CD4-positive, alpha-beta T cell treated with Interleukin-15 for 1 hour (primary cell): ENCODE measurements at regions not wholly inside any gene's neighbourhood (a gene's known extent, or its start where the extent isn't known, plus 50 kb on each side); places are given as distances from the start of the nearest gene placed in this dataset.

ENCODE experiments used
- DNase-seq: peaks from one replicate; pipeline ENCODE4 v3.0.0-alpha.2; 2020

GRCh38 chrX:4451591-4451990 lies 738.1 kb upstream of the PRKX start:
- DNase-seq, result no peak

DNA sequence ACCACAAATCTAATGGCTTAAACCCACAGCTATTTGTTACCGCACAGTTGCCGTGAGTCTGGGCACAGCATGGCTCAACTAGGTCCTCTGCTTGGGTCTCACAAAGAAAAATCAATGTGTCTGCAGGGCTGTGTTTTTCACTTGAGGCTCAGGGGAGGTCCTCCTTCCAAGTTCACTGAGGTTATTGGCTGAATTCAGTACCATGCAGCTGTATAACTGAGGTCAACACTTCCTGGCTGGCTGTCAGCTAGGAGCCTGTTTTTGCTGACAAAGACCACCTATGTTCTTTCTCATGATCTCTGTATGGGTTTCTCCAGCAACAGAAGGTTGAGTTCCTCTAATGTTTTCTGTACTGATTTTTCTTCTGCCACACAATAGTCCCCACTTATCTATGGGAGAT lies 736.7 kb upstream of the PRKX start:
- no peak for DNase-seq

DNA sequence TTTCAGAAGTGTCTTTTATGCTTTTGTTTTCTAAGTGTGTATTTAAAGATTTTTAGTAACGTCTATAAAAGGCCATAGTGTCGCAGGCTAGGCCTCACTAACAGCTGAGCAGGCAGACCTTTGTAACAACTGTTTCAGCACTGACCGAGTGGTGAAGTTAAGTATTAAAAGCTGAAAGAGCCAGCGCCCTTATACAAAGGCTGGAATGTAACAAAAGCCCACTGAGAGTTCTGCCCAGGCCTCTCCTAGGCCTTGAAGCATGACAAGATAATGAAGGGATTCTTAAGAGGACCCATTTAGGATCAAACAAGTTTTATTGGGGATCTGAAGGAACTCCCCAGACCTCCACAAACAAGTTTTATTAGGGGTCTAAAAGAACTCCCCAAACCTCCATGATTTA lies 722.5 kb upstream of the PRKX start:
- DNase-seq, result no peak

DNA sequence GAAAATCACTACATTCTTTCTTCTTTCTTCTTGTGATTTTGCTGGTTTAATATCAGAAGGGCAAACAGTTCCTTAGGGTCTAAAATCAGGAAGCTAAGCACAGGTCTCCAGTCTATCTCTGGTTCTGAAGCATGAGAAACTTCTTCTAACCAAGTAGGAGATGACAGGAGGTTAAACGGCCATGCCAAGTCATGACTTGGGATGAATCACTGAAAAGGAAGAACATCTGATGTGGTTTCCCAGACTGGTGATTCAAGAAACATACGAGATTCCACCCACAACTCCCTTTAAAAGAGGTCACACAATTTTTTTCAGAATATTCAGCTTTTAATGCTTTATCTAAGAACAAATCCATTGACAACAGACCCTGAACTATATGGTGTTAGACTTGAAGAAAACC lies 684.0 kb upstream of the PRKX start:
- DNase-seq, result no peak

- no peak for DNase-seq
These were observed 668.8 kb upstream of the PRKX start for GRCh38 chrX:4382273-4382672.

GRCh38 chrX:4380710-4381109 lies 667.3 kb upstream of the PRKX start:
- no peak for DNase-seq

- no peak for DNase-seq
These were observed 665.6 kb upstream of the PRKX start for GRCh38 chrX:4379071-4379470.

DNA sequence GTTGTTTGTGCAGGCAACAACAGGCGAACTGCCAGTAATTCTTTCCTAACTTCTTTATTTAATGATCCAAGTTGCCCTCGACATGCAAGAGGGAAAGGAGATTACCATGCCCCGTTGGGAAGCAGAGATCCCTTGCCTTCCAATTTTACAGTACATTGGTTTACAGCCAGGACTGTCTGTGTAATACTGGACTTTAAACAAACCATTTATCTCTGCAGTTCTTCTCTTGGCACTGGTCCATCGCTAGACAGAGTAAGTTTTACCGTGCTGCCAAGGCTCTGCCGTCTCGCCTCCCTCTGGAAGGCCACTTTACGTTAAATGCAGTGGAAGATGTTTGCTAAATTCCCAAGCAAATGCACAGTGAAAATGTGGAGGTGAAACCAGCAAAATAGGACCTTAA lies 660.3 kb upstream of the PRKX start:
- no peak for DNase-seq

DNA sequence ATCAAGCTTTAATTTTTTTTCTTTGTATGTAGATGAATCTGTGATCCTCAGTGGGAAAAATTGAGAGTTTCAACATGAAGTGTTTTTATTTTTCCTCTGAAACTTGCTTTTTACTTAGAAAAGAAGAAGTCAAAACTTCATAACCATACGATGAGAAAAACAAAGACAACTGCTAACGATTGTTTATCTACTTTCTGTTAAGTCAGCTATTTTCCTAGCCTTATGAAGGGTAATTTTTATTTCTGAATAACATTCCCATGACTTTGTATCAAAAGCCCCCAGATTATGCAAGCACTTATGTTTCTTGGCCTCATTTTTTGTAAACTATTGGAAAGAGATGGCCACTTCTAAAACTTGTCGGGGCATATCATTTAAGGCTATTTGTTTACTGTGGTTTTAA lies 645.1 kb upstream of the PRKX start:
- DNase-seq, result no peak

DNA sequence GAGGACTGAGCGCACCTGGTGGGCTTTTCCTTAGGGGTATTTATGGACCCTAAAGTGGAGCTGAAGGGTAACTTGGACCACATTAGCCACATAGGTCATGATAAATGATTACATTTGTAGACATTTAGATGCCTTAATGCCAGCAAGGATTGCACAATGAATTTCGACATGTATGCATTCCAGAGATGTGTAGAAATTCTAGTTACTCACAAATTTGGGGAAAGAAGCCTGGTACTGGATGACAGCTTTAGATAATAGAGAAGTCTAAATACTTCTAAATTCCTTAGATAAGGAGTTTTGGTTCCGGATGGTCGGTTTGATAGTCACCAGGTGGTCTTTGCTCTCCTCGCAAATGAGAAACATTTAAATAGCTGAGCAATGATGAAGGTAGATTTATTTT lies 609.5 kb upstream of the PRKX start:
- DNase-seq, result no peak

- no peak for DNase-seq
These were observed 607.0 kb upstream of the PRKX start for GRCh38 chrX:4320436-4320947.

DNA sequence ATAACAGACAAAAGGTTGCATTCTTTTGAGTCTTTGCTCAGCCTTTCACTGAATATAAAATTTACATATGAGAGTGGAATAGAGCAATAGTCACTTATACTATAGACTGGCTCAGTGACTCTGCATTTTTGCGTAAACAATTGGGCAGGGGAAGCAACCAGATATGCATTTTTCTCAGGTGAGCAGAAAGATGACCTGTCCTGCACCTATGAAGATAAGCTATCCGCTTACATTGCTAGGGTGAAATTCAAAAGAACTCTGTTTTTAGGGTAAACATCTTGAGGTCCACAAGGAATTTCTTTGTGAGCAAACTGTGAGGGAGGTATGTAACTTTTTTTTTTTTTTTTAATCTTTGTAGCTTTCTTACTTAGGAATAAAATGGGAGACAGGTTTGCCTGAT lies 602.4 kb upstream of the PRKX start:
- no peak for DNase-seq

DNA sequence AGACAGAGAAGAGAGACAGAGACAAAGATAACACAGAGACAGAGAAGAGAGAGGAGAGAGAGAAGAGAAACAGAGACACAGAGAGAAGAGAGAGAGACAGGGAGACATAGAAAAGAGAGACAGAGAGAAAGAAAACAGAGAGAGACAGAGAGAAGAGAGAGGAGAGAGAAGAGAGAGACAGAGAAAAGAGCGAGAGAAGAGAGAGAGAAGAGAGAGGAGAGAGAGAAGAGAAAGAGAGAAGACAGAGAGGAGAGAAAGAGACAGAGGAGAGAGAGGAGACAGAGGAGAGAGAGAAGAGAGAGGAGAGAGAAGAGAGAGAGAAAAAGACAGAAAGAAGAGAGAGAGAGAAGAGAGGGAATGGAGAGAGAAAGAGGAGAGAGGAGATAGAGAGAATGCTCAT lies 601.1 kb upstream of the PRKX start:
- DNase-seq, result no peak

- no peak for DNase-seq
These were observed 563.7 kb upstream of the PRKX start for GRCh38 chrX:4277122-4277521.

DNA sequence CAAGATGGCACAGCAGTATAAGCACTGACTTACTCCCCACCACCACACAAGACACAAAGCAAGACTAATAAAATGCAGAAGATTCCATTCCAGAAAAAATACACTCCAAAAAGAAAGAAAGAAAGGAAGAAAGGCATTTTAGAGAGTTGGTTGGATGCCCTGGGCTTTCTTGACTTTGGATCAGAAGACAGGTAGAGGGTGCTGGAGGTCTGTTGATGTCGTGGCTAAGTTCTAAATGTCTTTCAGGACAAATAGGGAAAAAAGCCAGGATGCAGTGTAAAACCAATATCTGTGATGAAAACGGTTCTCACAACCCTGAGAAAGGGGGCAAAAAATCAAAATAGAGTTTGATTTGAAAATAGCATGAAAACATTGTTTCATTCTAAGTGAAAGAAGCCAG lies 555.2 kb upstream of the PRKX start:
- no peak for DNase-seq

- DNase-seq, result no peak
These were observed 551.6 kb upstream of the PRKX start for GRCh38 chrX:4265036-4265435.

DNA sequence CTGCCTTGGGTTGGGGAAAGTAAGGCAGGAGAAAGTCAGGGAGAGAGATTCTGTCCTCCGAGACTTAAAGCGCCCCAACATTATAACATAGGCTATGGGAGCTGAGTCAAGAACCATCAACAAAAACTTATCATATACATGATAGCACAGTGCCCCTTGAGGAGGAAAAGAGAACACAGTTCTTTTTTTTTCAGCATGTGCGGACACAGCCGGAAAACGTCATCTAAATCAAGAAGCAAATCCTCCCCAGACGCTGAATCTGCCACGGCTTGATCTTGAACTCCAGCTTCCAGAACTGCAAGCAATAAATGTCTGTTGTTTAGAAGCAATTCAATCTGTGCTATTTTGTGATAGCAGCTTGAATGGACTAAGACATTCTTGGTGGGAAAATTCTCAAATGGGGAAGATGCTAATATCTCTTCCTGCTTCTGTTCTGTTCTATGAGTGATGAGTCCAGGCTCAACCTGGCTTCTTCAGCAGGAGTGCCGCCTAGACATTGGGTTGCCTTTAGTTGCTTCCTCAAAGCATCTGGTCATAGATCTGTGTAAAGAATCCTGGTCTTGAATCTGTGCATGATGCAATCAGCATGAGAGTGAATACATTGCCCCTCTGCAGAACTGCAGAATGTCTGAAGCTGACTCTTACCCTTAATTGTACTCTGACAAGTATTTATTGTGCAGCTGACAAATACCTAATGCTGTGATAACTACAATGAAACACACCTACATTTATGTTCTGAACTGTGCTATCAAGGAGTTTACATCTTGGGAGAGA lies 549.8 kb upstream of the PRKX start:
- DNase-seq, result no peak

DNA sequence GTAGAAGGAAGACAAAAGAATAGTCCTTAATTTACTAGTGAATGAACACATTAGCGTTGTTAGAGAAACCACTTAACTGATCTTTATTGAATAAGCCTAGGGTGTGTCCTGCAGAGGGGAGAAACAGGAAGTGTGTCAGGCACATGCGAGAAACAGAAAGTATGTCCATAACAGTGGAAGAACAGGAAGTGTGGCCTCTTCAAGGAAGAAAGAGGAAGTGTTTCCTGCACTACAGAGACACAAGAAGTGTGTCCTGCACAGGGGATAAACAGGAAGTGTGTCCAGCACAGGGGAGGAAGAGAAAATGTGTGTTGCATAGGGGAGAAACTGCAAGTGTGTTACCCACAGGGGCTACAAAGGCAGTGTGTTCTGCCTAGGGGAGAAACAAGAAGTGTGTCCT lies 539.6 kb upstream of the PRKX start:
- DNase-seq, result no peak

DNA sequence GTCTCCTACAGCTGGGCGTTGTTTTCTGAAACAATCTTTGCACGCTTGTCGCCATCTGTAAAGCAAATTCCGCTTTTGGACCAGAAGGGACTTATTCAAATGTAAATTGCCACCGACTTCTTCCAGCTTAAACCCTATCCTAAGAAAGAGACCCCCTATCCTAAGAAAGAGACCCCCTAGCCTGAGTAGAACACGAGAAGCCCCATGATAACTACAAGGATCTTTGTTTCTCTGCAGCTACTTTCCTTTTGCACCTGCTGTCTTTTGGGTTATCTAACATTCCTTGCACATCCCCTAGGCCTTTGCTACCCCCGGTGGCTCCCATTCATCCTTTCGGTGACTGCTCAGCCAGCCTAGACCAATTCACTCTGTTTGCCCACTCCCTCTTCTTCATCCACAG lies 536.0 kb upstream of the PRKX start:
- no peak for DNase-seq

DNA sequence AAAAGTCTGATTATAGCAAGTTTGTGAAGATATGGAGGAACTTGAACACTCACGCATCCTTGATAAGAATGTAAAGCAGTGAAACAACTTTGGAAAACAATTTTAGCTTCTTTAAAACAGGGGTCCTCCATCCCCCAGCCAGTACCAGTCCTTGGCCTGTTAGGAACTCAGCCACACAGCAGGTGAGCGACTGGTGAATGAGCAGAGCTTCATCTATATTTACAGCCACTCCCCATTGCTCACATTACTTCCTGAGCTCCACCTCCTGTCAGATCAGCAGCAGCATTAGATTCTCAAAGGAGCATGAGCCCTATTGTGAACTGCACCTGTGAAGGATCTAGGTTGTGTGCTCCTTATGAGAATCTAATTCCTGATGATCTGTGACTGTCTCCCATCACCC lies 530.3 kb upstream of the PRKX start:
- no peak for DNase-seq

DNA sequence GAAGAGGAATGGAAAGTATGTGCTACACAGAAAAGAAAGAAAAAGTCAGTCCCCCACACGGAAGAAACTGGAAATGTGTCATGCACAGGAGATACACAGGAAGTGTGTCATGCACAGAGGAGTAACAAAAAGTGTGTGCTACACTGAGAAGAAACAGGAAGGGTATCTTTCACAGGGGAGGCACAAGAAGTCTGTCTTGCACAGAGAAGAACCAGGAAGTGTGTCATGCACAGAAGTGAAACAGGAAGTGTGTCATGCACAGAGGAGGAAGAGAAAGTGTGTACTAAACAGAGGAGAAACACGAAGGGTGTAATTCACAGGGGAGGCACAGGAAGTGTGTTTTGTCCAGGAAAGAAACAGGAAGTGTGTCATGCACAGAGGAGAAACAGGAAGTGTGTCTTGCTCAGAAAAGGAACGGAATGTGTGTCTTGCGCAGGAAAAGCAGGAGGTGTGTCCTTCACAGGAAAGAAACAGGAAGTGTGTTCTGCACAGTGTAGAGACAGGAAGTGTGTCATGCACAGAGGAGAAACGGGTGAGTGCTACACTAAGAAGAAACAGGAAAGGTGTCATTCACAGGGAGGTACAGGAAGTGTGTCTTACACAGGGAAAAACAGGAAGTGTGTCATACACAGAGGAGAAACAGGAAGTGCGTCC lies 527.2 kb upstream of the PRKX start:
- peak; percentile 38 for DNase-seq

DNA sequence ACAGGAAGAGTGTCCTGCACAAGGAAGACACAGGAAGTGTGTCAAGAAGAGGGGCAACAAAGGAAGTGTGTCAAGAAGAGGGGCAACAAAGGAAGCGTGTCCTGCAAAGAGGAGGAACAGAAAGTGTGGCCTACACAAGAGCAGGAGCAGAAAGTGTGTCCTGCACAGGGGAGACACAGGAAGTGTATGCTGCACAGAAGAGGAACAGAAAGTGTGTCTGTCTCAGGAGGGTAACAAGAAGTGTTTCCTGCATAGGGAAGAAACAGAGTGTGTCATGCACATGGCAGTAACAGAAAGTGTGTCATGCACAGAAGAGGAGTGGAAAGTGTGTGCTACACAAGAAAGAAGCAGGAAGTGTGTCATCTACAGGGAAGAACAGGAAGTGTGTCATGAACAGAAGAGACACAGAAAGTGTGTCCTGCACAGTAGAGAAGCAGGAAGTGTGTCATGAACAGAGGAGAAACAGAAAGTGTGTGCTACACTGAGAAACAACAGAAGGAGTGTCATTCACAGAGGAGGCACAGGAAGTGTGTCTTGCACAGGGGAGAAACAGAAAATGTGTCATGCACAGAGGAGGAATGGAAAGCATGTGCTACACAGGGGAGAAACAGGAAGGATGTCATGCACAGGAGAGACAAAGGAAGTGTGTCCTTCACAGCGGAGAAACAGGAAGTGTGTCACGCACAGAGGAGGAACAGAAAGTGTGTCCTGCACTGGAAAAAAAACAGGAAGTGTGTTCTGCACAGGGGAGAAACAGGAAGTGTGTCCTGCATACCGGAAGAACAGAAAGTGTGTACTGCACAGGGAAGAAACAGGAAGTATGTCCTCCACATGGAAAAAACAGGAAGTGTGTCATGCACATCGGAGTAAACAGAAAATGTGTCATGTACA lies 526.4 kb upstream of the PRKX start:
- DNase-seq, result no peak

DNA sequence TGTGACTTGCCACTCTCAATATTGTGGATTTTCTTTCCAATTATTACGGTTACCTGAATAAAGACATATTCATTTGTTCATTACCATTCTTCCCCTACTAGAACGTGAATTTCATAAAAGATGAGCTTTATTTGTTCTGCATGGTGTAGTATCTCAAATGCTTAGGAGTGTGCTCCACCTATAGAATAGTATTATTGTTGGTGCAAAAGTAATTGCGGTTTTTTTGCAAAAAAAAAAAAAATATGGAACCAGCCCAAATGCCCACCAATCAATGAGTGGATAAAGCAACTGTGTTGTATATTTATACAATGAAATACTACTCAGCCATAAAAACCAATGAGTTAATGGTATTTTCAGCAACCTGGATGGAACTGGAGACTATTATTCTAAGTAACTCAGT lies 525.5 kb upstream of the PRKX start:
- no peak for DNase-seq

DNA sequence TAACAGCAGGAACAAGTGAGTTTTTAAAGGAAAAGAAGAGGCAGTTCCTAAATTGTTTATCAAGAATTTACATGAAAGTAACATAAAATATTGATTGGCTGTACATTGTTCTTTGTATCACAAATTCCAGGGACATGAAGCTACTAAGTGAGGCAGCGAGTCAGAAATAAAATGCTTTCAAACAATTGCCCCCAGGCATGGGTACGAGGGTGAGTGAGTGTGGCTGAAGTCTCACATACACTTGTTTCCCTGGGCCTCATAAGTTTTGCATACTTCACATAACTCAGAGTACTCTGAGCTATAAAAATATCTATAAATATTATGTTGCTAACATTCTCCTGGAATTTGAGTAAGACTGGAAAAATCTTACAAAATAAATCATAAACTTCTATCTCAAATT lies 511.6 kb upstream of the PRKX start:
- no peak for DNase-seq
